CD4-positive, alpha-beta T cell (primary cell): ENCODE measurements at regions not wholly inside any gene's neighbourhood (a gene's known extent, or its start where the extent isn't known, plus 50 kb on each side); places are given as distances from the start of the nearest gene placed in this dataset.

Source experiments
- ATAC-seq: fragments of 200-7000 bp; cut with Tn5 transposase; one replicate; pipeline ENCODE4 v1.10.0; 2022; ENCODE audit warnings: mild to moderate bottlenecking; ENCODE audit not compliant: poor library complexity
- CTCF ChIA-PET: fragments of 350-600 bp; sonication (Branson Sonifier 250); formaldehyde crosslinking; loops from one replicate; lab custom pipeline; 2021; ENCODE audit warnings: antibody characterized with exemption, inconsistent platforms; lab: Charles Lee
- POLR2A ChIA-PET: fragments of 350-600 bp; sonication (Branson Sonifier 250); formaldehyde crosslinking; loops from one replicate; lab custom pipeline; 2021; ENCODE audit warnings: antibody characterized with exemption, inconsistent platforms; lab: Charles Lee
- DNase-seq, 14 experiments: peaks; one replicate each; pipeline ENCODE4 v3.0.0-alpha.2; 2013 to 2020; ENCODE audit warnings: mixed read lengths in 2 of 14
- H3K27ac ChIP-seq, 2 donors: one replicate each; pipeline versions ENCODE4 v1.5.1 to v1.7.0; 2013; ENCODE audit warnings: low read length in 2 of 2, low read depth in 1 of 2, mild to moderate bottlenecking in 1 of 2
- H3K27me3 ChIP-seq, 2 experiments: 1 replicate in 1 of 2; 2 replicates in 1 of 2; pipeline versions ENCODE4 v1.6.1 to v1.7.0; 2013; ENCODE audit warnings: low read length in 2 of 2, control low read depth in 1 of 2, mild to moderate bottlenecking in 1 of 2, moderate library complexity in 1 of 2; ENCODE audit not compliant: insufficient read depth in 2 of 2, control insufficient read depth in 1 of 2
- H3K36me3 ChIP-seq: one replicate; pipeline ENCODE4 v1.6.1; 2013; ENCODE audit warnings: low read length, control low read depth; ENCODE audit not compliant: insufficient read depth
- H3K4me1 ChIP-seq: one replicate; pipeline ENCODE4 v1.6.1; 2013; ENCODE audit warnings: low read length, control low read depth; ENCODE audit not compliant: insufficient read depth
- H3K4me3 ChIP-seq: one replicate; pipeline ENCODE4 v1.5.1; 2013; ENCODE audit warnings: mild to moderate bottlenecking, low read length, moderate library complexity
- H3K9me3 ChIP-seq, 2 experiments: 1 replicate in 1 of 2; 2 replicates in 1 of 2; pipeline versions ENCODE4 v1.6.1 to v1.7.0; 2013; ENCODE audit warnings: low read length in 2 of 2, mild to moderate bottlenecking in 2 of 2, control low read depth in 1 of 2, moderate library complexity in 1 of 2; ENCODE audit not compliant: control insufficient read depth in 1 of 2, insufficient read depth in 1 of 2
- H3K27ac Mint-ChIP-seq: one replicate; pipeline ENCODE4 v1.8.0; 2020; ENCODE audit warnings: mixed read lengths
- H3K27me3 Mint-ChIP-seq: one replicate; pipeline ENCODE4 v1.8.0; 2021; ENCODE audit warnings: mixed read lengths
- H3K36me3 Mint-ChIP-seq: one replicate; pipeline ENCODE4 v1.8.0; 2021; ENCODE audit warnings: low read depth, mixed read lengths
- H3K4me1 Mint-ChIP-seq: one replicate; pipeline ENCODE4 v1.8.0; 2021; ENCODE audit warnings: low read depth, mixed read lengths
- H3K4me3 Mint-ChIP-seq: one replicate; pipeline ENCODE4 v1.8.0; 2020; ENCODE audit warnings: mild to moderate bottlenecking, mixed read lengths
- H3K9me3 Mint-ChIP-seq: one replicate; pipeline ENCODE4 v1.8.0; 2020; ENCODE audit warnings: mixed read lengths
- intact Hi-C, 2 experiments: fragments of 100-400 bp; cut with DNase I in 1 of 2; cut with micrococcal nuclease in 1 of 2; formaldehyde crosslinking; loops; one replicate each; pipeline versions ENCODE4 v1.15.1 to v1.9.0; 2023 to 2025; cut with DNase I, micrococcal nuclease
- TF ChIP-seq, protein P1 (sequence below): fragments of 200-600 bp; IDR thresholded peaks from one replicate; pipeline ENCODE4 v1.8.0; 2022; ENCODE audit warnings: antibody characterized with exemption, mild to moderate bottlenecking

DNA sequence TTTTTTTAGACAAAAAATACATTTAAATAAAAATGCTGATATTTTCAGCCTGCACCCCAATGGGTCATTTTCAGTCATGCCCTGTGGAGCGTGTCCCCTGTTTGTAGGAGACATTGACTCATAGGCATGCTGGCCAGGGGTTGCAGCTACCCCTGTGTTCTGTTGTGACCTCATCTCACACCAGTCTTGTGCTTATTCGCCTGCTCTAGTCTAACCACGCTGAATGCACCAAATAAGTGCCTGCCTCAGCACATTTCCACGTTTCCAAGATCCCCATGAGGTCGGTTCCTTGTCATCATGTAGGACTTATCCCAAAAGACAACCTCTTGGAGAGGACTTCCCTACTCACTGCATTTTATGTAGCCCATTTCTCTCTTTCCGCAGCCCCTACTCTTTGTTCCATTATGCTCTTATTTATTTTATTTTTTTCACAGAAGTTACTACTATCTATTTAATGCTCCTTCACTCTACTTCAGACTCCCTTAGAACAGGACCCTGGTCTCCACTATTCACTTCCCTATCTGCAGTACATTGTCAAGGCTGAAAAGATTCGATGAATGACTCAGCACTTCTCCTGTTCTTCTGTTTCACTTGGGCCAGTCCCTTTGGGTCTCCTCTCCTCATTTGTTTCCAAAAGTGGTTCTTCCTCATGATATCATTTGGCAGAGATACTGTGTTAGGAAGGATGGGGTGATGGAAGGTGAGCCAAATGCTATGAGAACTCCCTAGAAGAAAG, 109.7 kb downstream of the MSL3 start:
- no peak overlapping the region for H3K4me3 Mint-ChIP-seq
- H3K36me3 ChIP-seq, result no peaks in the 10 kb centered on the region
- no peaks in the 10 kb centered on the region for H3K27me3 Mint-ChIP-seq

GRCh38 chrX:11870789-11871188, 112.8 kb downstream of the MSL3 start:
- no peaks in the 10 kb centered on the region for H3K9me3 Mint-ChIP-seq
- no peaks in the 10 kb centered on the region for H3K27me3 ChIP-seq
- no peak for DNase-seq
- no peak overlapping the region for H3K27ac ChIP-seq
- no peak overlapping the region for H3K4me3 Mint-ChIP-seq
- TF ChIP-seq, protein P1, sequence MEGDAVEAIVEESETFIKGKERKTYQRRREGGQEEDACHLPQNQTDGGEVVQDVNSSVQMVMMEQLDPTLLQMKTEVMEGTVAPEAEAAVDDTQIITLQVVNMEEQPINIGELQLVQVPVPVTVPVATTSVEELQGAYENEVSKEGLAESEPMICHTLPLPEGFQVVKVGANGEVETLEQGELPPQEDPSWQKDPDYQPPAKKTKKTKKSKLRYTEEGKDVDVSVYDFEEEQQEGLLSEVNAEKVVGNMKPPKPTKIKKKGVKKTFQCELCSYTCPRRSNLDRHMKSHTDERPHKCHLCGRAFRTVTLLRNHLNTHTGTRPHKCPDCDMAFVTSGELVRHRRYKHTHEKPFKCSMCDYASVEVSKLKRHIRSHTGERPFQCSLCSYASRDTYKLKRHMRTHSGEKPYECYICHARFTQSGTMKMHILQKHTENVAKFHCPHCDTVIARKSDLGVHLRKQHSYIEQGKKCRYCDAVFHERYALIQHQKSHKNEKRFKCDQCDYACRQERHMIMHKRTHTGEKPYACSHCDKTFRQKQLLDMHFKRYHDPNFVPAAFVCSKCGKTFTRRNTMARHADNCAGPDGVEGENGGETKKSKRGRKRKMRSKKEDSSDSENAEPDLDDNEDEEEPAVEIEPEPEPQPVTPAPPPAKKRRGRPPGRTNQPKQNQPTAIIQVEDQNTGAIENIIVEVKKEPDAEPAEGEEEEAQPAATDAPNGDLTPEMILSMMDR, result no peak
- H3K36me3 ChIP-seq, result no peaks in the 10 kb centered on the region
- POLR2A ChIA-PET, result no interaction called here
- no peaks in the 10 kb centered on the region for H3K9me3 ChIP-seq
- H3K4me3 ChIP-seq, result no peak overlapping the region
- H3K27ac Mint-ChIP-seq, result no peak overlapping the region
- CTCF ChIA-PET, result no interaction called here
- no peaks in the 10 kb centered on the region for H3K4me1 ChIP-seq
- intact Hi-C loops, result no loop called here
- H3K4me1 Mint-ChIP-seq, result no peaks in the 10 kb centered on the region
- H3K36me3 Mint-ChIP-seq, result no peaks in the 10 kb centered on the region
- ATAC-seq, result no peak
- no peaks in the 10 kb centered on the region for H3K27me3 Mint-ChIP-seq

More for the DNA sequence above, 109.7 kb downstream of the MSL3 start:
- Histone ChIP-seq H3K4me1 (no peaks in the 10 kb centered on the region), H3K27me3 (no peaks in the 10 kb centered on the region), H3K9me3 (no peaks in the 10 kb centered on the region), H3K27ac (no peak overlapping the region), H3K4me3 (no peak overlapping the region)
- CTCF ChIA-PET, result no interaction called here
- Mint-ChIP-seq H3K4me1 (no peaks in the 10 kb centered on the region), H3K27ac (no peak overlapping the region), H3K36me3 (no peaks in the 10 kb centered on the region), H3K9me3 (no peaks in the 10 kb centered on the region)
- no peak for DNase-seq
- ATAC-seq, result no peak
- intact Hi-C loops, result no loop called here
- TF ChIP-seq, protein P1, result no peak
- POLR2A ChIA-PET, result no interaction called here

GRCh38 chrX:11881485-11882170, 123.6 kb downstream of the MSL3 start:
- Mint-ChIP-seq H3K27ac (no peak overlapping the region), H3K27me3 (no peaks in the 10 kb centered on the region), H3K9me3 (no peaks in the 10 kb centered on the region), H3K4me3 (no peak overlapping the region), H3K4me1 (no peaks in the 10 kb centered on the region), H3K36me3 (no peaks in the 10 kb centered on the region)
- H3K36me3 ChIP-seq, result no peaks in the 10 kb centered on the region
- H3K9me3 ChIP-seq, result no peaks in the 10 kb centered on the region
- H3K4me3 ChIP-seq, result no peak overlapping the region
- H3K27me3 ChIP-seq, result no peaks in the 10 kb centered on the region
- TF ChIP-seq, protein P1, result no peak
- CTCF ChIA-PET, result no interaction called here
- no peak overlapping the region for H3K27ac ChIP-seq
- ATAC-seq (no peak), DNase-seq (no peak)
- no peaks in the 10 kb centered on the region for H3K4me1 ChIP-seq
- POLR2A ChIA-PET, result no interaction called here
- intact Hi-C loops, result no loop called here
